PFSK-1 (cell line): ENCODE measurements at regions not wholly inside any gene's neighbourhood (a gene's known extent, or its start where the extent isn't known, plus 50 kb on each side); places are given as distances from the start of the nearest gene placed in this dataset.

Source experiments
- FOXP2 ChIP-seq: optimal IDR thresholded peaks from 2 replicates; pipeline ENCODE3; 2011; ENCODE audit warnings: borderline replicate concordance, control low read depth, inconsistent platforms; ENCODE audit not compliant: insufficient read depth; ENCODE audit errors: extremely low read length, extremely low read depth
- POLR2AphosphoS5 ChIP-seq: IDR thresholded peaks from 2 replicates; pipeline ENCODE4 v1.6.1; 2012; ENCODE audit warnings: low read depth, mild to moderate bottlenecking, control low read depth, low read length, moderate library complexity
- SIN3A ChIP-seq: IDR thresholded peaks from 2 replicates; pipeline ENCODE4 v1.6.1; 2012; ENCODE audit warnings: mild to moderate bottlenecking, low read length, moderate library complexity, borderline replicate concordance; ENCODE audit not compliant: insufficient read depth
- TAF1 ChIP-seq: IDR thresholded peaks from 2 replicates; pipeline ENCODE4 v1.6.1; 2012; ENCODE audit warnings: low read length, control low read depth, borderline replicate concordance; ENCODE audit not compliant: insufficient read depth
- TF ChIP-seq, protein P1 (sequence below), 2 experiments: IDR thresholded peaks; 2 replicates each; pipeline versions ENCODE4 v1.6.1 to v1.8.0; 2011 to 2012; ENCODE audit warnings: low read depth in 2 of 2, low read length in 2 of 2, control low read depth in 1 of 2, inconsistent platforms in 1 of 2, mild to moderate bottlenecking in 1 of 2, moderate library complexity in 1 of 2; ENCODE audit not compliant: insufficient read depth in 1 of 2

DNA sequence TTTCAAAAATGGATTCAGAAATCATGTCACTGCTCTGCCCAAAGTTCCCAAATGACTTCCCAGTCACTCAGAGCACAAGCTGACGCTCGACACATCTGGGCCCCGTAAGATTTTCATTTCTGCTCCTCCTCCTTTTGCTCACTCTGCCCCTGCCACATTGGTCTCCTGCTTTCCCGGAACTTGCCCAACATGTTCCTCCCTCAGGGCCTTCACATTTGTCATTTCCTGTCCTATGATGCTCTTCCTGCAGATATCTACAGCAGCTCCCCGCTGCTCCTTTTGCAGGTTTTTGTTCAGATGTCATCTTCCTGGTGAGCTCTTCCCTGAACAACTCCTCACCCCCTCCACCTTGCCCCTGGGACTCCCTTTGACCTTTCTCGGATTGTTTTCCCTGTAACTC, 58.5 kb upstream of the IVNS1ABP start:
- TF ChIP-seq, protein P1, sequence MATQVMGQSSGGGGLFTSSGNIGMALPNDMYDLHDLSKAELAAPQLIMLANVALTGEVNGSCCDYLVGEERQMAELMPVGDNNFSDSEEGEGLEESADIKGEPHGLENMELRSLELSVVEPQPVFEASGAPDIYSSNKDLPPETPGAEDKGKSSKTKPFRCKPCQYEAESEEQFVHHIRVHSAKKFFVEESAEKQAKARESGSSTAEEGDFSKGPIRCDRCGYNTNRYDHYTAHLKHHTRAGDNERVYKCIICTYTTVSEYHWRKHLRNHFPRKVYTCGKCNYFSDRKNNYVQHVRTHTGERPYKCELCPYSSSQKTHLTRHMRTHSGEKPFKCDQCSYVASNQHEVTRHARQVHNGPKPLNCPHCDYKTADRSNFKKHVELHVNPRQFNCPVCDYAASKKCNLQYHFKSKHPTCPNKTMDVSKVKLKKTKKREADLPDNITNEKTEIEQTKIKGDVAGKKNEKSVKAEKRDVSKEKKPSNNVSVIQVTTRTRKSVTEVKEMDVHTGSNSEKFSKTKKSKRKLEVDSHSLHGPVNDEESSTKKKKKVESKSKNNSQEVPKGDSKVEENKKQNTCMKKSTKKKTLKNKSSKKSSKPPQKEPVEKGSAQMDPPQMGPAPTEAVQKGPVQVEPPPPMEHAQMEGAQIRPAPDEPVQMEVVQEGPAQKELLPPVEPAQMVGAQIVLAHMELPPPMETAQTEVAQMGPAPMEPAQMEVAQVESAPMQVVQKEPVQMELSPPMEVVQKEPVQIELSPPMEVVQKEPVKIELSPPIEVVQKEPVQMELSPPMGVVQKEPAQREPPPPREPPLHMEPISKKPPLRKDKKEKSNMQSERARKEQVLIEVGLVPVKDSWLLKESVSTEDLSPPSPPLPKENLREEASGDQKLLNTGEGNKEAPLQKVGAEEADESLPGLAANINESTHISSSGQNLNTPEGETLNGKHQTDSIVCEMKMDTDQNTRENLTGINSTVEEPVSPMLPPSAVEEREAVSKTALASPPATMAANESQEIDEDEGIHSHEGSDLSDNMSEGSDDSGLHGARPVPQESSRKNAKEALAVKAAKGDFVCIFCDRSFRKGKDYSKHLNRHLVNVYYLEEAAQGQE (IDR thresholded peaks at IDR 0.05; ENCODE audit: insufficient read depth in 1 of 2, low read depth in 2 of 2, low read length in 2 of 2): no peak
- TF ChIP-seq SIN3A: no peak
- no peak for TF ChIP-seq POLR2AphosphoS5
- no peak for TF ChIP-seq FOXP2
- no peak for TF ChIP-seq TAF1

DNA sequence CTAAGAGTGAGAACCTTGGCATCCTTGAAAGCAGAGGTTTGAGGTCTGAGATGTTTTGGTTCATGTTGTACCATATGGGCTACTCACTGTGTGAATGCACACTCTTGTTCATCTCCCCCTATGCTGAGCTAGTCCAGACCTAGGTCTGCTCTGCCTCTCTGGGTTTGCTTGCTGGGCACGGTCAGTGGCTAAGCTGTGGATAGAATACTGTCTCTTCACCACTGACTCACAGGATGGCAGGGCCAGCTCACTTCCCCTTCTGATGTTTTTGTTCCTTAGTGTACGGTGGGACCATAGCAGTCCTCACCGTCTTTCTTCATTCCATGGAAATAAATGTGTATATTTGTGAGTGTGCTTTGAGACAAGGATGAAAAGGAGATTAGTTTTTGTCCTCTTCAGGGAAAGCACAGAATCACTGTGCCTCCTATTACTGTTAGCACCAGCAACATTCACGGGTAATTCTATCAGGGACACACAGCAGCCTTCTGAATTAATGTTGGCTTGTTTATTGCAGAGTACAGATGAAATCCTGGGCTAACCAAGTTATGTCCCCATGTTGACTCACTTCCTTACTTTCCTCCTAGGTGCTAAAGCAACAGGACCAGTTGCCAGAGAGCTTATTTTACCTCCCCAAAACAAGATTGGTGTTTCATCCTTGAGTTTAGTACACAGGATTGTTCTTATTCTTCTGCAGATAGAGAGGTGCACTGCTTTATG, 56.9 kb upstream of the IVNS1ABP start:
- TF ChIP-seq, protein P1 (IDR thresholded peaks at IDR 0.05; ENCODE audit: insufficient read depth in 1 of 2, low read depth in 2 of 2, low read length in 2 of 2): no peak
- TF ChIP-seq POLR2AphosphoS5 (no peak), SIN3A (no peak), FOXP2 (no peak), TAF1 (no peak)

DNA sequence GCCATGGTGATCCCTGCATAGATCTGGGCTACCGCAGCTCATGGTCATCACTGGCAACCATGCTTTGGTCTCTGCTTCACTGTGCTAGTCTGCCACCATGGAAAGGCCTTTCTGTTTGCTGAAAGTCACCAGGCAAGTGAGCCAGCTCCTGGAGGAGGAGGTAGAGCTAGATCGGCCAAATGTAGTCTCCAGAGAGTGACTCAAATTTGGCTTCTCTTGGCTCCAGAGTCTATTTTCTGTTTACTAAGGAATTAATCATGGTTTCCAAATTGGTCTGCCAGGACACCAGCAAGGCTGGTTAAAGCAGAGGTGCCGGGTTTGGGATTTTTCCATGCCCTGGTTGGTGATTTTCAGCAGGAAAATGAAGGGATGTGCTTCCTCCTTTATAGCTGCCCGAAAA, 52.7 kb upstream of the IVNS1ABP start:
- no peak for TF ChIP-seq SIN3A
- TF ChIP-seq, protein P1 (IDR thresholded peaks at IDR 0.05; ENCODE audit: insufficient read depth in 1 of 2, low read depth in 2 of 2, low read length in 2 of 2): no peak
- TF ChIP-seq TAF1: no peak

DNA sequence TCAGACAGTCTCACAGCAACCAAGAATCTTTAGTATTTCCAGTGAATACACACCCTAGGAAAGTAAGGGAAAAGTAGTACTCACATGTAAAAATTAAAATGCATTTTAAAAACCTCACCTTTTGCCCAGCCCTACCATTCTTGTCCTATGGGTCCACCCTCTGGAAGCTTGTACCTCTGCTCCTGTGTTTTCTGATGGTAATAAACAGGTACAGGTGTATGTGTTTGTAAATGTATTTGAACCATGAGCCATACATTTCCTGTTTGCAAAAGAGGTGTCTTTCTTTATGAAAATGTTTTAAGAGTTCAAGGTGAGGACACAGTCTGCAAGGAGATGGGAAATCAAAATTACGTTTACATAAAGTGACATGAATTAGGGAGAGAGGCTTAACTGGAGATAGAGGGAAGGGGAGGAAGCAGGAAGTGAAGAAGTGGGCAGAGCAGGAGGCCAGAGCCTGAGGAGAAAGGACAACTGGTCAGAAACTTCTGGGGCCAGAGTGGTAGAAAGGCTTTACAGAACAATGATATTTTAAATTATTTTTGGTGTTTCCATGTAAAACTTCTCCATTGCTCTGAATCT, 52.0 kb upstream of the IVNS1ABP start:
- TF ChIP-seq TAF1: no peak
- TF ChIP-seq SIN3A: no peak
- TF ChIP-seq FOXP2: no peak
- no peak for TF ChIP-seq POLR2AphosphoS5
- TF ChIP-seq, protein P1 (IDR thresholded peaks at IDR 0.05; ENCODE audit: insufficient read depth in 1 of 2, low read depth in 2 of 2, low read length in 2 of 2): no peak
